ENCODE measurements at regions not wholly inside any gene's neighbourhood (a gene's known extent, or its start where the extent isn't known, plus 50 kb on each side); places are given as distances from the start of the nearest gene placed in this dataset.

- no peak for DNase-seq (ENCODE audit: extremely low read depth, low read depth)
Observed at GRCh38 chr5:31137676-31138075, 55.8 kb upstream of the CDH6 start.

- no peak for DNase-seq (ENCODE audit: extremely low read depth, low read depth)
Observed at GRCh38 chr5:31135542-31135941, 57.9 kb upstream of the CDH6 start.

DNA sequence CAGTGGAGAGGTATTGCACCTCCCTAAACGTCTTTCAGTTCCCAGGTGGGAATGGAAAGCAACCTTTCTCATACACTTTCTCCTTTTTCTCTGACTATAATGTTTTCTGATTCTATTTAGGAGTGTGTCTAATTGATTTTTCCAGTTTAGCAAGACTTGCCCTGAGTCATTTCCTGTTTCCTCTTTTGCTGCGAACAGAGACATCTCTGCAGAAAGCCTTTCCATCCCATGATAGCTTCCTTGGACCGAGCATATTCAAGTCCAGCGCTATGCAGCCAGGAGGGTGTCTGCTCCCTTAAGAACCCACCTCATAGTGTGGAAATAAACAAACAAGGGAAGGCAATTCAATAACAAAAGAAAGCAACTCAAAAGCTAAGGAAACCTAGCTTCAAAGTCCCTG is 60.0 kb upstream of the CDH6 start:
- DNase-seq (ENCODE audit: extremely low read depth, low read depth) = no peak

DNA sequence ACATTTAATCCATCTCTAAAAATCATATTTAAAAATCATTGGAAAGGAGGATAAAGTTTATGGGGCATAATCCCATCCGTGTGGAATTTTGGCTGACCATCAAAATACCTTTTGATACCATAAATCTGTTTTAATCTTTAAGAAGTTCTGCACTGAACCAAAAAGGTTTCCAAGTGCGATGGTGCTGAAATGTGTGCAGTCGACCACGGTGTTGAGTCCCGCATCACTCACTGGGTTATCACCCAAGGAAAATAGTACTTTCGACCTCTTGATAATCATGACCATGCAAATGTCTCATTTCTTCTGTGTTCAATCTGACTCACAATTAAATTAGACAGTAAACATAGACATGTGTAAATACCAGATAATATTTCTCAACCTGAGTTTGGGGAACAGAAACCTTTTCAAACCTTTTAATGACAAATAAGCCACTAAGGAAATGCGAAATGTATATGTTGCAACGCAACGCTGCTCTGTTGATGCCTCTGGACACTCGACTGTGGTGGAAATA is 62.0 kb upstream of the CDH6 start:
- no peak for DNase-seq (ENCODE audit: extremely low read depth, low read depth)

DNA sequence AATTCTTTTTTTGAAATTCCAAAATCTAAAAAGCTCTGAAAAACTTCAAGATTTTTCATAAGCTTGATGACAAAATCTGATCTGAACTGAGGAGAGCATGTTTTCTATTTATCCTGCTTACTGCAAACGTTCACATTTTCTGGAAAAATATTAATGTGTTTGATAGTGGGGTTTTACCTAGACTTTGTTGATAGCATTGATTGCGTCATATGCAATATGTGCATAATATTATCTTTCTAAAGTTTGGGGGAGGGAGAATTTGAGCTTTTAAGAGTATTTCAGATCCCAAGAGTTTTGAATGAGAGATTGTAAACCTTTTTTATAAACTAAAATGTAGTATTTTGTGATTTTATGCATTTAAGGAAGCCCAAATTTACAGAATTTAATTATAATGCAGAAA is 62.8 kb upstream of the CDH6 start:
- DNase-seq (ENCODE audit: extremely low read depth, low read depth) = no peak

DNA sequence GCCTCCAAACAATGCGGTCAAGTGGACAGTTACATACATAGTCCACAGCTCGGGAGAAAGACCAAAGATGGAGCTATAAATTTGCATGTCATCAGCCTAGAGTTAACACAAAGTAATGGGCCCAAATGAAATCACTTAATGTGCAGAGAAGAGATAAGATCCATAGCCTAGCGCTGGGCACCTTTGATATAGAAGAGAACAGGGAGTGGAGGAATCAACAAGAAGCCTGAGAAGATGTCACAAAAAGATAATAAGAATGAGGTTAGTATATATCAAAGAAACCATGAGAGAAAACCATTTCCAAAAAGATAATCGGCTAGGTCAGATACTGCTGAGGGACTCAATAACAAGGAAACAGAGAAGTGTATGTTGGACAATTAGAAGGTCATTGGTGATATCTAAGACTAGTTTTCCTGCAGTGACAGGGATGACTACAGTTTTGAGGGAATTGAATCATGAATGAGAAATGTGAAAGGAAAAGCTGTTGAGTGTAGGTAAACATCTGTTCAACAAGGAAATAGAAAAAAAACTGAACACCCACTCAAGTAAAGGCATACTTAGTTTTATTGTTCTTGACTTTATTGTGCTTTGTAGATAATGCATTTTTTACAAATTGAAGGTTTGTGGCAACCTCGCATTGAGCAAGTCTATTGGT is 68.7 kb upstream of the CDH6 start:
- no peak for DNase-seq (ENCODE audit: extremely low read depth, low read depth)

- DNase-seq (ENCODE audit: extremely low read depth, low read depth) = no peak
Observed at GRCh38 chr5:31124026-31124425, 69.5 kb upstream of the CDH6 start.

GRCh38 chr5:31122998-31123951 is 70.2 kb upstream of the CDH6 start:
- no peak for DNase-seq (ENCODE audit: extremely low read depth, low read depth)

- no peak for DNase-seq (ENCODE audit: extremely low read depth, low read depth)
Observed at GRCh38 chr5:31121224-31121623, 72.3 kb upstream of the CDH6 start.

DNA sequence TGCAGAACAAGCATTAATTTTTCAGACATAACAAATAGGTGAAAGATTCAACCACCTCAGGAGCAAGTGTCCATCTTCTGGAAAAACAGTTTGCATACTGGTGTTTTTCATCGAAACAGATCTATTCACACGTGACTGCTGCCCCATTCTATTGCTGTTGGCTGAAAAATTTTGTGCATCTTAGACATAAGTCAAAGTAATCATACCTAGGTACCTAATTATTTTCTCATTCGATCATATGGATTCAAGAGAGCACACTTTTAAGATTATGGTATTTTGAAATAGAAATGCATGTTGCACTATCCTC is 72.9 kb upstream of the CDH6 start:
- no peak for DNase-seq (ENCODE audit: extremely low read depth, low read depth)

DNA sequence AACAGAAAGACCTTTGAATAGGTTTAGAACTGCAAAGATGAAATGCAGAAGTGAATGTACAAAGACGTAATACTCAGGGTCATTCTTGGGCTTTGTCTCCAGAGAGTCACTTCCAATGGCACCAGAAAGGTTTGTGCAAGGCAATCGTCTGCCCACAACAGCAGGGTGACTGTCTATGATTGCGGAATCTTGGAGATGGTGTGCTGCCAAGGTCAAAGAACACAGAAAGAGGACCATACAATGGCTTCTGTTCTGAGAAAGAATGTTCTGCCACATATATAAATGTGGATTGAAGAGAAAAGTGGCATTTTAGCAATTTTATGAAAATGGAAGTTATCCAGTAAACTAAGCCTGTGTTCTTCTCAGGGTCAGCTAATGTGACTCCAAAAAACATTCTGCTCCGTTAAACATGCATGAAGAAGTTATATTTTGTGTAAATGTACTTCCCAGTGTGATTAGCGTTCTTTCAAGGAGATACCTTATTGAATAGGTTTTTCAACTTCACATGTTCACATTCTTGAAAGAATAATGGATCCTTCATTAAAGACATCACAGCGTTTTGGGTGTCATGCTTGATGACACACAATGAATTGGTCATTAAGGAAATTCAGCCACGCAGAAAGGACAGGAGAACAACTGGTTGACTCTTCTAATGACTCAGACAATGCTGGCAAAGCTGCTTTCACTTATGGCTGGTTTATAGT is 73.4 kb upstream of the CDH6 start:
- DNase-seq (ENCODE audit: extremely low read depth, low read depth) = no peak

DNA sequence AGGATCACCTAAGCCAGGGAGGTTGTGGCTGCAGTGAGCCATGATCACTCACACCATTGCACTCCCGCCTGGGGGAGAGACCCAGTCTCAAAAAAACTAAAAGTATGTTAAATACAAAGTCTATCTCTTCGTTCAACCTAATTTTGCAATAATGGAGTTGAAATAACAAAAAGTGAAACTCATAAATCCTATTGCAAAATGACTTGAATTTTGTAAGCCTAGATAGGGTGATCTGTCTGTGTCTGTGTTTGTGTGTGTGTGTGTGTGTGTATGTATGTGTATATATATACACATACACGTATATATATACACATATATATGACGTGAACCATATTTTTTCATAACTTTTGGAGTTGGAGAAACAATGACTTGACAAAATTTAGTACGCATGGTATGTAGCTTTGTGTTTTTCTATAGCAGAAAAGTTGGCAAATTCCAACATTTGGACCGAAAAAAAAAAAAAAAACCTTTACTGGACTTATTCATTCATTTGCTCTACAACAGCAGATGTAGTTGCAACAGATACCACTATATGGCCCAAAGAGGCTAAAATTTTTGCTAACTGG is 76.9 kb upstream of the CDH6 start:
- DNase-seq (ENCODE audit: extremely low read depth, low read depth) = no peak

DNA sequence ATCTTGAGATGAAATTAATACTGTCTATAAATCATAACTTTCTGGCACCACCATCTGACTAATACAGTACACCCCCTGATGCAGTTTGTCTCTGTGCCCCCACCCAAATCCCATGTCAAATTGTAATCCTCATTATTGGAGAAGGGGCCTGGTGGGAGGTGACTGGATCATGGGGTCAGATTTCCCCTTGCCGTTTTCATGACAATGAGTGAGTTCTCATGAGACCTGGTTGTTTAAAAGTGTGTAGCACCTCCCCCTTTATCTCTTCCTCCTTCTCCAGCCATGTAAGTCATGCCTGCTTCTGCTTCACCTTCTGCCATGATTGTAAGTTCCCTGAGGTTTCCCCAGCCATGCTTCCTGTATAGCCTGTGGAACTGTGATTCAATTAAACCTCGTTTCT is 78.7 kb upstream of the CDH6 start:
- no peak for DNase-seq (ENCODE audit: extremely low read depth, low read depth)

DNA sequence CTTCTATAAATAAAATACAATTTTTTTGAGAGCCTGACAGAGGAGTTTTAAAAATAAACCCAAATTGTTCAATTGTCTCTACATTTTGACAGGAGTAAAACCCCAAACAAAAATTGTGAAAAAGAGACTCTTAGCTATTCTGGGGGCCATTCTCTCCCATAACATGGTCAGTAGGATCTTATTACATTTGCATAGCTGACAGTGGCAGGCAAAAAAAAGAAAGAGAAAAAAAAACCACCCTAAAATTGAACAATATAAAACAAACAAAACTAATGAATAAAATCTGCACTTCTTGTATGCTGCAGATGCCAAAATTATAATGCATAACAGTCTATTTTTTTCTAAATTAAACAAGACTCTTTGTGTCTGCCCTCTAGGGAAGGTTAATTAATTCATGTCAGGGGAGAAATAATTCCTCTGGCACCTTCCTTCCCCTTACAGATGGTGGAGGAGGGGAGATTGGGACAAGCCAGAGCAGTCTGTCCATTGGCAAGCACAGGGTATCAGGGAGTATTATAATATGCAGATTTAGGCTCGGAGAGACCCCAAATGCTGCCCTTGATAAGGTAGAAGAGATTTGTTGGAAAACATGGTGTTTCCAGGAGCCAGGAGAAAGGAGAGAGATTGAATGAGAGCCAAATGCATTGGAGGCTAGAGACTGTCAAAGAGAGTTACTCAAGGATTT is 79.7 kb upstream of the CDH6 start:
- no peak for DNase-seq (ENCODE audit: extremely low read depth, low read depth)

- DNase-seq (ENCODE audit: extremely low read depth, low read depth) = no peak
Observed at GRCh38 chr5:31113101-31113500, 80.4 kb upstream of the CDH6 start.

DNA sequence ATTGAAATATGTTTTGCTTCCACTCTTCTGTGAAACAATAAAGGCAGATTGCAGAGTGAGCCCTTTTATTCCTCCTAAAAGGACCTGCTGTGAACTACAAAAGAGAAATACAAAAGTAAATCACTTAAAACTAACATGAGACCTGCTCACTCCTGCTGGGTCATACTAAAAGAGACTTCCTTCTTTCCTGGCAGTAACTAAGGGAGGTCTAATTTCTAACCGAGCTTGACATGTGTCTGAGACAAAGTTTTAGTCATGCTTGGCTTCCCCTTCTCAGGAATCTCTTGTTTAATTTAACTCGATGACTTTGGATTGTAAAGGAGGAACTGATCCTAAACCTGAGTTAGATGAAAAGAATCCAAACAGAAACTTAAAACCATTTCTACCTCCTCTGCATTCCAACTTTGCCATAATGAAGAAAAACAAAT is 86.4 kb upstream of the CDH6 start:
- no peak for DNase-seq (ENCODE audit: extremely low read depth, low read depth)

DNA sequence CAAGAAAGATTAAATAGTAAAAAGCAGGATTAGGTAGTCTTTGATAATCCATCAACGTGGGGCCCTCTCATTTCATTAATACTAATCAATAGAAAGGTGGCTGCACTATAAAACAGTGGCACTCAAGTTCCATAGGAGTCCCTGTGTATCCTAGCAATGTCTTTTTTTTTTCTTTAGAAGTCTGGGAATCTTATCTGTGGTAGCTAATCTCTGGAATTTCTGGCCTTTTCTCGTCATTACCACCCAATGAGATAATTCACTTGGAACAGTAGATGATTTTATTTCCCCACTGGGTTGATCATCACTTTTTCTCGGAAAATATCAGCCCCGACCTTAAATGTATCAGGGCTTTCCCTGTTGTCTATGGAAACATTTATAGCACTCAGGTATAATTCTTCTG is 86.8 kb upstream of the CDH6 start:
- DNase-seq (ENCODE audit: extremely low read depth, low read depth) = no peak

GRCh38 chr5:31106278-31106677 is 87.2 kb upstream of the CDH6 start:
- DNase-seq (ENCODE audit: extremely low read depth, low read depth) = no peak

- no peak for DNase-seq (ENCODE audit: extremely low read depth, low read depth)
Observed at GRCh38 chr5:31104775-31105174, 88.7 kb upstream of the CDH6 start.

DNA sequence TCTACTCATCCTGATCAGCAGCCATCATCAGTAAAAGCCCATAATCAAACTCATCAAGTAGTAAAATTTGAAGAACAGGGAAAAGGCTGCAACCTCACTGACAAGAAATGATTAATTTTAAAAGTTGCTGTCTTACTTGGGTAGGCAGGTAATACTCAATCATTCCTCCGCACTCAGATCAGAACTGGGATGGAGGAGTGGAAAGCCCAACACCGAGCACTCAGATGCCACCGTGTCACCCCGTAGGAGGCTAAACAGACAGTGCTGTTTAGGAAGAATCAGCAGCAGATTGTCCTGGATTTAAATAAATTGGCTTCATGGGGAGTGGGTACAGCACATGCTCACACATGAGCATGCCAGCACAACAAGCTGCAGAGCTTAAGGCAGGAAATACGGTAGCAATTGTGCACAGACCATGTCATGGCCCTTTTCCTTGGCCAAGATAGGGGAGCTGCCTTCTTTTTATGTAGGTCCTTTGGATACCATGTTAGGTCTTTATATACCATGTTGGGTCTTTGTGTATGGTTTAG is 92.6 kb upstream of the CDH6 start:
- no peak for DNase-seq (ENCODE audit: extremely low read depth, low read depth)

Measured in NCI-H460 (cell line).